SK-N-SH (cell line): ENCODE measurements at regions not wholly inside any gene's neighbourhood (a gene's known extent, or its start where the extent isn't known, plus 50 kb on each side); places are given as distances from the start of the nearest gene placed in this dataset.

ENCODE experiments used
- CTCF ChIA-PET: fragments of 300-600, 350-600 bp; formaldehyde crosslinking; extraction: SDS; loops from one replicate; lab custom pipeline; 2021; lab: Yijun Ruan, JAX
- POLR2A ChIA-PET: fragments of 350-600 bp; sonication (Branson Sonifier 250); formaldehyde crosslinking; extraction: SDS; loops from one replicate; lab custom pipeline; 2020; ENCODE audit warnings: antibody characterized with exemption, inconsistent platforms; lab: Yijun Ruan, JAX
- DNase-seq: peaks from one replicate; pipeline ENCODE4 v3.0.0; 2012
- H2AFZ ChIP-seq: fragments of 200-600 bp; sonication (generic); 2 replicates; pipeline ENCODE4 v1.8.1; 2016; ENCODE audit warnings: antibody characterized with exemption, mild to moderate bottlenecking, low read depth
- H3F3A ChIP-seq: fragments of 200-600 bp; sonication (generic); replicated peaks from 2 replicates; pipeline ENCODE3; 2016; ENCODE audit warnings: antibody characterized with exemption, mild to moderate bottlenecking; ENCODE audit not compliant: insufficient read depth
- H3K27ac ChIP-seq, 2 experiments: fragments of 200-500 bp in 1 of 2; fragments of 200-600 bp in 1 of 2; sonication (Bioruptor generic) in 1 of 2; sonication (generic), shearing (Covaris generic) in 1 of 2; 2 replicates each; pipeline versions ENCODE4 v1.5.1 to v1.6.1; 2014 to 2016; ENCODE audit warnings: low read depth in 2 of 2, inconsistent platforms in 1 of 2, low read length in 1 of 2, mild to moderate bottlenecking in 1 of 2, mixed read lengths in 1 of 2
- H3K27me3 ChIP-seq: fragments of 200-600 bp; sonication (generic), shearing (Covaris generic); 2 replicates; pipeline ENCODE4 v1.6.1; 2016; ENCODE audit warnings: mixed run types; ENCODE audit not compliant: insufficient read depth
- H3K36me3 ChIP-seq, 2 experiments: fragments of 200-500 bp in 1 of 2; fragments of 200-600 bp in 1 of 2; sonication (Bioruptor generic) in 1 of 2; sonication (generic) in 1 of 2; replicated peaks in 1 of 2; 2 replicates each; pipeline versions ENCODE3 to v1.5.1; 2014 to 2016; ENCODE audit warnings: low read length in 1 of 2, mild to moderate bottlenecking in 1 of 2; ENCODE audit not compliant: insufficient read depth in 2 of 2, control insufficient read depth in 1 of 2
- H3K4me1 ChIP-seq, 2 experiments: fragments of 200-500 bp in 1 of 2; fragments of 200-600 bp in 1 of 2; sonication (Bioruptor generic) in 1 of 2; sonication (generic), shearing (Covaris generic) in 1 of 2; 2 replicates each; pipeline versions ENCODE4 v1.5.1 to v1.6.1; 2014 to 2016; ENCODE audit warnings: low read depth in 1 of 2, low read length in 1 of 2, mixed run types in 1 of 2; ENCODE audit not compliant: insufficient read depth in 2 of 2, control insufficient read depth in 1 of 2
- H3K4me2 ChIP-seq: fragments of 200-600 bp; sonication (generic), shearing (Covaris generic); 2 replicates; pipeline ENCODE4 v1.6.1; 2017; ENCODE audit warnings: mixed run types
- H3K4me3 ChIP-seq, 2 experiments: fragments of 200-500 bp in 1 of 2; fragments of 200-600 bp in 1 of 2; sonication (Bioruptor generic) in 1 of 2; sonication (generic), shearing (Covaris generic) in 1 of 2; 2 replicates each; pipeline versions ENCODE4 v1.5.1 to v1.8.1; 2014 to 2016; ENCODE audit warnings: low read depth in 2 of 2, inconsistent platforms in 1 of 2, low read length in 1 of 2, mild to moderate bottlenecking in 1 of 2, mixed read lengths in 1 of 2, moderate library complexity in 1 of 2
- H3K79me2 ChIP-seq: fragments of 200-600 bp; sonication (generic); 2 replicates; pipeline ENCODE4 v1.8.1; 2017; ENCODE audit warnings: mild to moderate bottlenecking; ENCODE audit not compliant: insufficient read depth
- H3K9ac ChIP-seq: fragments of 200-600 bp; sonication (generic); 2 replicates; pipeline ENCODE4 v1.6.1; 2017; ENCODE audit warnings: mixed run types
- H3K9me2 ChIP-seq: fragments of 200-600 bp; sonication (generic); 2 replicates; pipeline ENCODE4 v1.6.1; 2017; ENCODE audit warnings: mixed run types
- H3K9me3 ChIP-seq: fragments of 200-600 bp; sonication (generic); 2 replicates; pipeline ENCODE4 v1.6.1; 2017; ENCODE audit warnings: mixed run types, mild to moderate bottlenecking, moderate library complexity
- H4K20me1 ChIP-seq: fragments of 200-600 bp; sonication (generic); 2 replicates; pipeline ENCODE4 v1.6.1; 2017; ENCODE audit warnings: mild to moderate bottlenecking, mixed run types; ENCODE audit not compliant: insufficient read depth
- CTCF ChIP-seq: fragments of 200-600 bp; sonication (generic); IDR thresholded peaks from 2 replicates; pipeline ENCODE4 v1.6.1; 2017; ENCODE audit warnings: antibody characterized with exemption, mild to moderate bottlenecking, moderate library complexity
- EZH2phosphoT487 ChIP-seq: fragments of 200-600 bp; sonication (generic); IDR thresholded peaks from 2 replicates; pipeline ENCODE4 v1.6.1; 2017; ENCODE audit warnings: low read depth, mixed run types, mild to moderate bottlenecking, antibody characterized with exemption, moderate library complexity, borderline replicate concordance
- FOXJ3 ChIP-seq: sonication (generic); formaldehyde crosslinking; IDR thresholded peaks from 2 replicates; pipeline ENCODE4 v1.5.1; 2020; ENCODE audit warnings: mild to moderate bottlenecking, missing genetic modification reagents
- FOXM1 ChIP-seq: IDR thresholded peaks from 2 replicates; pipeline ENCODE4 v1.4.0; 2012; ENCODE audit warnings: low read depth, mild to moderate bottlenecking
- GATA2 ChIP-seq: sonication (generic); formaldehyde crosslinking; IDR thresholded peaks from 2 replicates; pipeline ENCODE4 v1.5.0; 2020; ENCODE audit warnings: mild to moderate bottlenecking, missing genetic modification reagents
- IRF3 ChIP-seq: fragments of 150-350 bp; IDR thresholded peaks from 2 replicates; pipeline ENCODE4 v1.6.1; 2016; ENCODE audit warnings: mild to moderate bottlenecking, low read depth, low read length
- JUND ChIP-seq: IDR thresholded peaks from 2 replicates; pipeline ENCODE4 v1.4.0; 2012
- MEF2A ChIP-seq: IDR thresholded peaks from 2 replicates; pipeline ENCODE4 v1.4.0; 2012; ENCODE audit warnings: low read depth, borderline replicate concordance
- MXI1 ChIP-seq: IDR thresholded peaks from 2 replicates; pipeline ENCODE4 v1.6.1; 2012; ENCODE audit warnings: mild to moderate bottlenecking, low read depth, low read length, improper control_type of control experiment
- NRF1 ChIP-seq: IDR thresholded peaks from 2 replicates; pipeline ENCODE4 v1.6.1; 2012; ENCODE audit warnings: low read depth, mild to moderate bottlenecking, low read length
- PBX3 ChIP-seq: IDR thresholded peaks from 2 replicates; pipeline ENCODE4; 2012
- RCOR1 ChIP-seq: fragments of 150-350 bp; IDR thresholded peaks from 2 replicates; pipeline ENCODE4 v1.6.1; 2017; ENCODE audit warnings: antibody characterized with exemption, low read length
- RFX5 ChIP-seq: IDR thresholded peaks from 2 replicates; pipeline ENCODE4 v1.6.1; 2012; ENCODE audit warnings: mild to moderate bottlenecking, improper control_type of control experiment, low read length
- SMC3 ChIP-seq: IDR thresholded peaks from 2 replicates; pipeline ENCODE4 v1.6.1; 2012; ENCODE audit warnings: low read depth, low read length, improper control_type of control experiment
- TAF1 ChIP-seq: IDR thresholded peaks from 2 replicates; pipeline ENCODE4 v1.6.1; 2012; ENCODE audit warnings: low read depth, mild to moderate bottlenecking, low read length, moderate library complexity, borderline replicate concordance
- USF1 ChIP-seq: IDR thresholded peaks from 2 replicates; pipeline ENCODE4 v1.4.0; 2012; ENCODE audit warnings: low read depth, borderline replicate concordance
- USF2 ChIP-seq: fragments of 150-350 bp; IDR thresholded peaks from 2 replicates; pipeline ENCODE4 v1.6.1; 2017; ENCODE audit warnings: antibody characterized with exemption, low read length, low read depth, borderline replicate concordance
- YY1 ChIP-seq: IDR thresholded peaks from 2 replicates; pipeline ENCODE4 v1.4.0; 2012; ENCODE audit warnings: low read depth, mild to moderate bottlenecking
- ZBTB33 ChIP-seq: IDR thresholded peaks from 2 replicates; pipeline ENCODE4 v1.4.0; 2012; ENCODE audit warnings: low read depth, borderline replicate concordance
- WGBS: methylation state at CpG from one replicate; pipeline ENCODE4 v1.1.6; 2017; ENCODE audit warnings: low lambda C conversion rate; 5-methylcytosine and 5-hydroxymethylcytosine counted together

- TF ChIP-seq RFX5 (no peak), CTCF (peak; percentile 19; the same call in 1 of the 2 replicates)
- 14% methylated on average over 4 of the region's 4 CpGs for WGBS
- no peaks in the 10 kb centered on the region for H3K4me1 ChIP-seq
- H3K4me2 ChIP-seq = no peak overlapping the region
- H3K36me3 ChIP-seq = no peaks in the 10 kb centered on the region
- no peak overlapping the region for H3K9ac ChIP-seq
- no peaks in the 10 kb centered on the region for H3F3A ChIP-seq
- peak; percentile 23 for DNase-seq
- ChIA-PET POLR2A (no interaction called here), CTCF (interaction anchor here (0.6 to 2.8 kb wide), 4 partner anchors 9 to 131 kb away, joined by 3 to 11 read pairs (median 6); no protein-coding TSS in a partner anchor)
- no peak overlapping the region for H3K27ac ChIP-seq
- no peaks in the 10 kb centered on the region for H3K9me3 ChIP-seq
- H3K9me2 ChIP-seq = no peaks in the 10 kb centered on the region
- H2AFZ ChIP-seq = no peak overlapping the region
- no peak overlapping the region for H3K4me3 ChIP-seq
- H4K20me1 ChIP-seq = no peaks in the 10 kb centered on the region
- no peaks in the 10 kb centered on the region for H3K79me2 ChIP-seq
- H3K27me3 ChIP-seq = no peaks in the 10 kb centered on the region
Observed at GRCh38 chr10:28410420-28411135, 107.7 kb upstream of the MPP7 start.

GRCh38 chr10:28411136-28411460 lies 108.2 kb upstream of the MPP7 start:
- Histone ChIP-seq H4K20me1 (no peaks in the 10 kb centered on the region), H3K36me3 (no peaks in the 10 kb centered on the region), H3K9me3 (no peaks in the 10 kb centered on the region), H3K4me2 (no peak overlapping the region), H3K27ac (no peak overlapping the region), H3K9me2 (no peaks in the 10 kb centered on the region), H3K79me2 (no peaks in the 10 kb centered on the region), H3K9ac (no peak overlapping the region), H3K4me3 (no peak overlapping the region), H2AFZ (no peak overlapping the region), H3K4me1 (no peaks in the 10 kb centered on the region), H3K27me3 (no peaks in the 10 kb centered on the region), H3F3A (no peaks in the 10 kb centered on the region)
- WGBS = 38% methylated on average over 6 of the region's 6 CpGs
- TF ChIP-seq FOXM1 (no peak), USF2 (no peak), SMC3 (no peak), RCOR1 (no peak), USF1 (no peak), FOXJ3 (CRISPR knock-in tag) (no peak), YY1 (no peak), EZH2phosphoT487 (no peak), NRF1 (no peak), ZBTB33 (no peak), RFX5 (no peak), JUND (no peak), MXI1 (no peak), GATA2 (no peak), TAF1 (no peak), MEF2A (no peak), PBX3 (no peak), IRF3 (no peak)
- DNase-seq = no peak
- POLR2A ChIA-PET = no interaction called here
- CTCF ChIA-PET = interaction anchor here (1.0 to 2.8 kb wide), 3 partner anchors 10 to 130 kb away, joined by 3 to 11 read pairs (median 8); no protein-coding TSS in a partner anchor
